Neural cell (in vitro differentiated cells): ENCODE measurements at regions not wholly inside any gene's neighbourhood (a gene's known extent, or its start where the extent isn't known, plus 50 kb on each side); places are given as distances from the start of the nearest gene placed in this dataset.
A peak's percentile ranks its signal among the peaks of the same experiment; 100 is the strongest.

ENCODE experiments used
- H2AFZ ChIP-seq: fragments of 200-600, 300-800 bp; sonication (generic), shearing (Covaris generic); 2 replicates; pipeline ENCODE4 v1.6.0; 2014; ENCODE audit warnings: low read depth, mild to moderate bottlenecking, antibody characterized with exemption, low read length, moderate library complexity
- H3F3A ChIP-seq: fragments of 200-600 bp; shearing (Covaris generic); 2 replicates; pipeline ENCODE4 v1.6.1; 2016; ENCODE audit warnings: mild to moderate bottlenecking, moderate library complexity, mixed read lengths, antibody characterized with exemption, low read length; ENCODE audit not compliant: insufficient read depth, poor library complexity, severe bottlenecking
- H3K27ac ChIP-seq: fragments of 200-600, 300-800 bp; sonication (generic), shearing (Covaris generic); 2 replicates; pipeline ENCODE4 v1.5.1; 2014; ENCODE audit warnings: mild to moderate bottlenecking, low read length, moderate library complexity
- H3K27me3 ChIP-seq: fragments of 300-800, 200-600 bp; sonication (generic), shearing (Covaris generic); 2 replicates; pipeline ENCODE4 v1.6.0; 2014; ENCODE audit warnings: mild to moderate bottlenecking, low read depth, low read length, moderate library complexity; ENCODE audit not compliant: insufficient read depth
- H3K36me3 ChIP-seq: fragments of 300-800, 200-600 bp; sonication (generic), shearing (Covaris generic); 2 replicates; pipeline ENCODE4 v1.5.1; 2014; ENCODE audit warnings: mild to moderate bottlenecking, antibody characterized with exemption, low read length, moderate library complexity; ENCODE audit not compliant: insufficient read depth
- H3K4me2 ChIP-seq: fragments of 300-800, 200-600 bp; sonication (generic), shearing (Covaris generic); 2 replicates; pipeline ENCODE4 v1.6.0; 2014; ENCODE audit warnings: mild to moderate bottlenecking, low read length
- H3K4me3 ChIP-seq: fragments of 300-800, 200-600 bp; sonication (generic), shearing (Covaris generic); 2 replicates; pipeline ENCODE4 v1.5.1; 2014; ENCODE audit warnings: mild to moderate bottlenecking, low read length, moderate library complexity
- H3K79me2 ChIP-seq: fragments of 200-600 bp; shearing (Covaris generic); replicated peaks from 2 replicates; pipeline ENCODE4 v1.6.0; 2014; ENCODE audit warnings: mild to moderate bottlenecking, low read length, moderate library complexity; ENCODE audit not compliant: insufficient read depth
- H3K9ac ChIP-seq: fragments of 300-800, 200-600 bp; sonication (generic), shearing (Covaris generic); 2 replicates; pipeline ENCODE4 v1.6.1; 2016; ENCODE audit warnings: mild to moderate bottlenecking, low read length, mixed read lengths
- H3K9me2 ChIP-seq: fragments of 200-600 bp; shearing (Covaris generic); 2 replicates; pipeline ENCODE4 v1.6.1; 2016; ENCODE audit warnings: mild to moderate bottlenecking, low read length, mixed read lengths; ENCODE audit not compliant: insufficient read depth
- H3K9me3 ChIP-seq: fragments of 200-600, 300-800 bp; sonication (generic), shearing (Covaris generic); 2 replicates; pipeline ENCODE4 v1.6.1; 2016; ENCODE audit warnings: mild to moderate bottlenecking, mixed run types, low read length, moderate library complexity, mixed read lengths
- H4K20me1 ChIP-seq: fragments of 200-600 bp; shearing (Covaris generic); 2 replicates; pipeline ENCODE4 v1.6.1; 2016; ENCODE audit warnings: mild to moderate bottlenecking, mixed run types; ENCODE audit not compliant: insufficient read depth
- CTCF ChIP-seq: fragments of 450-650 bp; IDR thresholded peaks from 2 replicates; pipeline ENCODE4 v1.5.1; 2014; ENCODE audit warnings: antibody characterized with exemption, mild to moderate bottlenecking, moderate library complexity; ENCODE audit not compliant: poor library complexity, severe bottlenecking
- EP300 ChIP-seq: fragments of 450-650 bp; conservative IDR thresholded peaks from 2 replicates; pipeline ENCODE4 v1.6.1; 2014; ENCODE audit warnings: antibody characterized with exemption, mild to moderate bottlenecking, moderate library complexity; ENCODE audit not compliant: poor library complexity, severe bottlenecking
- EZH2 ChIP-seq: fragments of 200-600, 300-800 bp; shearing (Covaris generic), sonication (generic); IDR thresholded peaks from 2 replicates; pipeline ENCODE4 v1.6.1; 2014; ENCODE audit warnings: antibody characterized with exemption, low read length, borderline replicate concordance, mild to moderate bottlenecking; ENCODE audit not compliant: insufficient read depth, poor library complexity, severe bottlenecking
- MXI1 ChIP-seq: fragments of 450-650 bp; conservative IDR thresholded peaks from 2 replicates; pipeline ENCODE4 v1.6.1; 2014; ENCODE audit warnings: antibody characterized with exemption, mild to moderate bottlenecking; ENCODE audit not compliant: poor library complexity, severe bottlenecking
- POLR2AphosphoS5 ChIP-seq: IDR thresholded peaks from 2 replicates; pipeline ENCODE4 v1.6.1; 2012
- RAD21 ChIP-seq: fragments of 450-650 bp; conservative IDR thresholded peaks from 2 replicates; pipeline ENCODE4 v1.6.1; 2014; ENCODE audit warnings: antibody characterized with exemption, mild to moderate bottlenecking, moderate library complexity
- SMC3 ChIP-seq: fragments of 450-650 bp; conservative IDR thresholded peaks from 2 replicates; pipeline ENCODE4 v1.6.1; 2014; ENCODE audit warnings: antibody characterized with exemption, mild to moderate bottlenecking, moderate library complexity; ENCODE audit not compliant: poor library complexity
- TAF1 ChIP-seq: IDR thresholded peaks from 2 replicates; pipeline ENCODE4 v1.6.1; 2012; ENCODE audit warnings: low read depth
- TF ChIP-seq, protein P1 (sequence below): IDR thresholded peaks from 2 replicates; pipeline ENCODE4 v1.6.1; 2012; ENCODE audit warnings: borderline replicate concordance

DNA sequence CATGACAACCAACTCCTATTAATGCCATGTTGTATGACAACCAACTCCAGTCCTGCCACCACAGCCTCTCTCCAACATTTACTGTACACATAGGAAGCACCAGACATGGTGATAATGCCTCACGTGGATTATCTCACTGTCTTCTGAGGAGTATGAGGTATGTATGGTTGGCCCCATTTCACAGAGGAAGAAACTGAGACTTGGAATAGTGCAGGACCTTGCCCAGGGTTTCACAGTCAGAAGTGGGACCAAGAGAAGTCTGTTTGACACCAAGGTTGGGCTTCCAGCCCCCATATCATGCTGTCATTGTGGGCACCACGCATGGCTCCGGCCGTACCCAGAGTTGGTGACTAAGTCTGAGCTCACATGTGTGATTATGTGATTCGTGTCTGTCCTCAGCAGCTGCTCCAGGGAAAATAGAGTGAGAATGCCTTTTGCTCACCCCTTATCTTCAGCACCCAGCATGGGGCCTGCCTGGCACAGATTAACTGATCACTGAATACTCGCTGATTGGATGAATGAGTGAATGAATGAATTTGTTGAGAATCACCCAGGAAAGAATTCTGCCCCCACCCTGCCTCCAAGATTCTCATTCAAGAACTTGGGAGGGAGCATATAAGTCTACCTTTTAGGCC lies 204.1 kb upstream of the NLRP1 start:
- H3K79me2 ChIP-seq = no peaks in the 10 kb centered on the region
- no peaks in the 10 kb centered on the region for H3K27me3 ChIP-seq
- H4K20me1 ChIP-seq = no peaks in the 10 kb centered on the region

DNA sequence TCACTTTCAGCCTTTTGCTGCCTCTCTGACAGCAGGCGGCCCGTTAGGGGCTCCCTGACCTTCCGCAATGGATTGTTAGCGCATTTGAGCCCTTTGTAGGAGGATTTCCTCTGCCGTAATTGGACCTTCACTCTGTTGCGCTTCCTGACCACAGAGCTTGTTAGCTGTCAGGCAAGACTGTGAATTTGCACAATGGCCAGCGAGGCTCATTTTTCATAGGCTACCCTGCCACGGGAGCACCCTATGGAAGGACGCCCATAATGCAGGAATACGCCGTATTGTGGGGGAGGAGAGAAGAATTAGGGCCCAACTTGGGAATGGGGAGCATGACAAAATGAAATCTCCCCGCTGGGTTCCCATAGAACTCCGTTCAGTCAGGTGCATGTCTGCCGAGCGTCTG lies 205.2 kb upstream of the NLRP1 start:
- Histone ChIP-seq H3K36me3 (no peaks in the 10 kb centered on the region), H3K9me3 (no peaks in the 10 kb centered on the region), H4K20me1 (no peaks in the 10 kb centered on the region), H3K9ac (peak overlapping the region; percentile 32), H3K9me2 (no peaks in the 10 kb centered on the region), H2AFZ (no peak overlapping the region), H3K27me3 (no peaks in the 10 kb centered on the region), H3K4me2 (peak overlapping the region; percentile 45), H3K4me3 (peak overlapping the region; percentile 56), H3K79me2 (no peaks in the 10 kb centered on the region), H3K27ac (peak overlapping the region; percentile 47), H3F3A (no peaks in the 10 kb centered on the region)
- TF ChIP-seq EP300 (no peak), SMC3 (peak; percentile 49), TAF1 (no peak)

More for the DNA sequence above, 204.1 kb upstream of the NLRP1 start:
- H3K4me3 ChIP-seq = no peak overlapping the region
- H2AFZ ChIP-seq = no peak overlapping the region
- H3F3A ChIP-seq = no peaks in the 10 kb centered on the region
- no peak overlapping the region for H3K9ac ChIP-seq
- no peak overlapping the region for H3K4me2 ChIP-seq
- H3K9me3 ChIP-seq = peaks cover 8% of the 10 kb centered on the region
- no peaks in the 10 kb centered on the region for H3K36me3 ChIP-seq
- no peaks in the 10 kb centered on the region for H3K9me2 ChIP-seq
- H3K27ac ChIP-seq = no peak overlapping the region
- TF ChIP-seq POLR2AphosphoS5 (no peak), SMC3 (no peak), MXI1 (no peak), EZH2 (no peak), RAD21 (no peak), EP300 (no peak), CTCF (no peak), TAF1 (no peak)
- TF ChIP-seq, protein P1, sequence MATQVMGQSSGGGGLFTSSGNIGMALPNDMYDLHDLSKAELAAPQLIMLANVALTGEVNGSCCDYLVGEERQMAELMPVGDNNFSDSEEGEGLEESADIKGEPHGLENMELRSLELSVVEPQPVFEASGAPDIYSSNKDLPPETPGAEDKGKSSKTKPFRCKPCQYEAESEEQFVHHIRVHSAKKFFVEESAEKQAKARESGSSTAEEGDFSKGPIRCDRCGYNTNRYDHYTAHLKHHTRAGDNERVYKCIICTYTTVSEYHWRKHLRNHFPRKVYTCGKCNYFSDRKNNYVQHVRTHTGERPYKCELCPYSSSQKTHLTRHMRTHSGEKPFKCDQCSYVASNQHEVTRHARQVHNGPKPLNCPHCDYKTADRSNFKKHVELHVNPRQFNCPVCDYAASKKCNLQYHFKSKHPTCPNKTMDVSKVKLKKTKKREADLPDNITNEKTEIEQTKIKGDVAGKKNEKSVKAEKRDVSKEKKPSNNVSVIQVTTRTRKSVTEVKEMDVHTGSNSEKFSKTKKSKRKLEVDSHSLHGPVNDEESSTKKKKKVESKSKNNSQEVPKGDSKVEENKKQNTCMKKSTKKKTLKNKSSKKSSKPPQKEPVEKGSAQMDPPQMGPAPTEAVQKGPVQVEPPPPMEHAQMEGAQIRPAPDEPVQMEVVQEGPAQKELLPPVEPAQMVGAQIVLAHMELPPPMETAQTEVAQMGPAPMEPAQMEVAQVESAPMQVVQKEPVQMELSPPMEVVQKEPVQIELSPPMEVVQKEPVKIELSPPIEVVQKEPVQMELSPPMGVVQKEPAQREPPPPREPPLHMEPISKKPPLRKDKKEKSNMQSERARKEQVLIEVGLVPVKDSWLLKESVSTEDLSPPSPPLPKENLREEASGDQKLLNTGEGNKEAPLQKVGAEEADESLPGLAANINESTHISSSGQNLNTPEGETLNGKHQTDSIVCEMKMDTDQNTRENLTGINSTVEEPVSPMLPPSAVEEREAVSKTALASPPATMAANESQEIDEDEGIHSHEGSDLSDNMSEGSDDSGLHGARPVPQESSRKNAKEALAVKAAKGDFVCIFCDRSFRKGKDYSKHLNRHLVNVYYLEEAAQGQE = no peak
